ENCODE measurements at regions not wholly inside any gene's neighbourhood (a gene's known extent, or its start where the extent isn't known, plus 50 kb on each side); places are given as distances from the start of the nearest gene placed in this dataset.

GRCh38 chr7:106480161-106480579 lies 180.8 kb downstream of the CCDC71L start:
- ATAC-seq = peak; percentile 62 to 69

- ATAC-seq = no peak
These were observed 184.2 kb downstream of the CCDC71L start for GRCh38 chr7:106476751-106477150.

GRCh38 chr7:106472741-106473140 lies 188.0 kb upstream of the NAMPT start:
- ATAC-seq = no peak

DNA sequence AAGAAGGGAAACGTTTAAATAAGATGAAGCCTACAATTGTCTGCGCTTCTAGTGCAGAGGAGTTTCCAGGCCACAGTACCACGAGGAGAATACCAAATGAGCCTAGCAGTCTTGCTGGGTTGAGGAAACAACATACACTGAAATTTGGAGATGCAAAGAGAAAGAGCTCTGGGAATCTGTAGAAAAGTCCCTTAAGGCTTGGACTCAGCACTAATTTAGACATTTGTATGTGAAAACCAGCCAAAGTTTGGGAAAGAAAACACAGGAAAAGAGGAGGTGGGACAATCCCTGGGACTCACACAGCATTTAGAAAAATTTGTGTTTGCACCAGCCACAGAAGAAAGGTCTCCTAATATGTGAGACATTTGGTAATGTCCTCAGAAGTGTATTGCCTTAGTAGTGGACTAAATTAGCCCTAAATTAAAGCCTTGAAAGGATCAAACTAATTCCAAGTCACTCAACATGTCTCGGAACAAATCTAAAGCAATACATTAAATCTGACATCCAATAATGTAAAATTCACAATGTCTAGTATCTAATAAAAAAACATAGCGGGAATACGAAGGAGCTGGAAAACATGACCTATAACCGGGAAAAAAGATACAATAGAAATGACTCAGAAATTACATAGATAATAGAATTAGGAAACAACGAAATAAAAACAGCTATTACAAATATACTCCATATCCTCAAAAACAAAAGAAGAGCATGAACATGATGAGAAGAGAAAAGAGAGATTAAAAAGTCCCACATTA lies 187.1 kb upstream of the NAMPT start:
- ATAC-seq = no peak

DNA sequence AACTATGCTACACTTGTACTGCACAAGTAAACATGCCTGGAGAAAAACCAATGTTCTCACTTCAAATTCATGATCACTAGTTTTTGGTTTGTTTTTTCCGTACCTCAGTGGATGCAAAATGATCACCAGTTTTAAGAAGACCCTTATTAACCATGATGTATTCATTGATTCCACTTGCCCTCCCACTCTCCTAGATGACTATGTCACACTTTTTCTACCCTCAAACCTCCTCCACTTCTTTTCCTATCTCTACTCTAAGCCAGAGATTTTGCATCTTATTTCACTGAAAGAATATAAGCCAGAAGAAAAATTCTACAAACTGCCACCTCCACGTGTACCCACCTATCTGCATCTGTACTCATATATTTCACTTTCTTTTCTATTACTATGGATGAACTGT lies 186.2 kb upstream of the NAMPT start:
- ATAC-seq = no peak

DNA sequence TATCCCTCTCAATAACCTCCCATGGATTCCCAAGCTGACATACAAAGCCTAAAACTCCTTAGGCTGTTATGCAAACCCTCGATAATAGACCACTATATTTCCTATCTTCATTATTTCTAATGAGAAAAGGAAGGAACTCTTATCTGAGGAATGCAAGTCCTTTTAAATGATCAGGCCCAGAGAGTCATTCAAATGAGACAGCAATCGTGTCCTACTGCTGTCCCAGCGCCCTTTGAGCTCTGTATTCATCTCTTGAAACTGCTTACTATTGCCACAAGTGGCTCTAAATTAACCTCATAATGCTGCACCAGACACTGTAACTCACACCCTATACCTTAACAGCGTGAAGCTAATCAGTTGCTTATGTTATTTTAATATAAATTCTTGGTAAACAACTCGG lies 182.1 kb upstream of the NAMPT start:
- no peak for ATAC-seq

DNA sequence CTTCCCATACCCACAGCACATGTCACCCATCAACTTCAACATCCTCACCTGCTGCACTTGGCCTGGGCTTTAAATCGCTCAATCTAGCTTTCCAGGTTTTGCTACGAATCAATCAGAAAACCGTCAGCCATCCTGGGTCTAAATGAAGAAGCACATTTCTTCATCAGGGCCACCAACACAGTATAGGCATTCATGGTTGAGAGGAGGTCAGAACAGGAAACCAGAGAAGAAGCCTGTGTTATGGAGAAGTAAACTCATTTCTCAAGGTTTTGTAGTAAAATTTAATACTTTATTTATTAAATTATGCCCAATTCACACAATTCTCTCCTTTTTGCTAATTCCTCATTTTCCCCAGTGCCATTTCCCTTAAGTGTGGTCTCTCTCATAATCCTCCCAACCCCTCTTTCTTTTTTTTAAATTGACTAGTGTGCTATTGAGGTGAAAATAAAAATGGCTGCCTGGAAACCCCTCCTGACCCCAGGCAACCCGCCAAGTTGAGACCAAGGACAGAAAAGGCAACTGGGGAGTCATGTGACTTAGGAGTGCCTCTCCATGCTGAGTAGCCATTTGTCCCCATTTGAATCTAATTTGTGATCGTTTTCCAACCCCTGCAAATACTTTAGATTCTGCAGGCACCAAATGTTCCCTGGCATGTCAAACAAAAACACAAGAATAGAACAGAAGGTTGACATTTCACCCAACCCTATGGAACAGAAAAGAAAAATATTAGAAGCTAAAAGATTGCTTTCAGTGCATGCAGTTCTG lies 181.1 kb upstream of the NAMPT start:
- ATAC-seq = no peak

DNA sequence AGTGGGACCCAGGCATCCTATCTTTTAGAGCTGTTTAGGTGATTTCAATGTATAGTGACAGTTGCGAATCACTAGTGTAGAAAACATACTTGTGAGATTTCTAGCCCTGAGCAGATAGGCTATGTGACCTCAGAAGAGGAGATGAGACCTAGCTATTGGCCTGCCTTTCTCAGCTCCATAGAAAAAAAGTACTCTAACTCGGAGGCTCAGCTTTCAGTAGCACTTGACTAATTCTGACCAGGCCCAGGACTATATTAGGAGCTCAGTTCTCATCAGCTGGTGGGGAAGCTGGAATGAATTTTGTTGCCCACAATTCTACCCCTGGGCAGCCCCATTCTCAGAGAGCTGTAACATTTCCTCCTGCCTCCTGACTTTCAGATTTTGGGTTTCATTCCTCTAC lies 179.9 kb upstream of the NAMPT start:
- no peak for ATAC-seq

DNA sequence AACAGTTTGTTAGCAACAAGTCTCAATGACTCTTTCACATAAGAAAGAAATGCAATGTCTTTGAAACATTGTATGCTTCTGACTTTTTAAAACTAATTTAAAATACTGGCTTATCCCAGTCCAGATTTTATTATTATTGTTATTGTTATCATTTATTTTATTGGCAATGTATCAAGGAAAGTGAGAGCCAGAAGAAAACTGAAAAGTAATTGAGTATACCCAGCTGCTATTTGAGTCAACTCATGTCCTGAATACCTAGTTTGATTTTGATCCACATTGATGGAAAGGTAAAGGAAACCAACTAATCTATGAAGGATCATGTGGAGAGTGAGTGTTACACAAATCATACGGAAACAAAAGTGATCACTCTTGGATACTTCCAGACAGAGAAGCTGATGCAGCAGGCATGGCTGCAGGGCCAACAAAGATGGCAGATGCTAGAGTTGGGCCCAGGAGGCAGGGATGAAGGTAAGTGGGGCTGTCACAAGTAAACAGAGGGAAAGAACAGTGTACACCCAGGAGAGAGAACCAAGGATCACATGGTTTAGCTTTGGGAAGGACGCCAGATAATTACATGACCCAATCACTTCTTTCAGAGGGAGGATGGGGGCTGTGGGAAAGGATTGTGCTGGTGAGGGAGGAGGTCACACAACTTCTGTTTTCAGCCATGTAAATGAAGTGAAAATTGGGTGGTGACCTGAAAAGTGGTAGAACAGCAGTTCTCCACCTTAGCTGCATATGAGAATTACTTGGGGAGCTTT lies 179.2 kb upstream of the NAMPT start:
- no peak for ATAC-seq

- peak; percentile 37 to 40 for ATAC-seq
These were observed 178.2 kb upstream of the NAMPT start for GRCh38 chr7:106462914-106463482.

DNA sequence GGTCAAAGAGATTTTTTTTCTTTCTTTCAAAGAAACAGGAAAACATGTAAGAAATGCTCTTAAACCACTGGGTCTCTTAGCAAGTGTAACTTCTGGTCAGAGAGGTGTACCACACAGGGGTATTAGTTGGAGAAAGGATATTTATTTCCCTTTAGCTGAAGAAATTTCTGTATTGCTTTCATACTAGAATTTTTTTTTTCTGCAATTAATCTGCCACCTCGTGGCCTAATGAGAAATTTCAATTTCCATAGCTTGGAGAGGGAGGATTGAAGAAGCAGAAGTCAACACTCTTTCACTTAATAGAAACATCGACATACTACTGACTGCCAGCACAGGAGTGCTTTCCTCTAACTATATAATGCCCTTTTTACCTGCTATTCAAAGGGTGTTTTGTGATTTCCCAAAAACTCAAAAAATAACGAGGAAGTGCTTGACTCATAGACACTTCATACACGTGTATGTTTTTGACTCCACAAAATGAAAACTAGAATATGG lies 177.6 kb upstream of the NAMPT start:
- ATAC-seq = peak; percentile 52 to 53

DNA sequence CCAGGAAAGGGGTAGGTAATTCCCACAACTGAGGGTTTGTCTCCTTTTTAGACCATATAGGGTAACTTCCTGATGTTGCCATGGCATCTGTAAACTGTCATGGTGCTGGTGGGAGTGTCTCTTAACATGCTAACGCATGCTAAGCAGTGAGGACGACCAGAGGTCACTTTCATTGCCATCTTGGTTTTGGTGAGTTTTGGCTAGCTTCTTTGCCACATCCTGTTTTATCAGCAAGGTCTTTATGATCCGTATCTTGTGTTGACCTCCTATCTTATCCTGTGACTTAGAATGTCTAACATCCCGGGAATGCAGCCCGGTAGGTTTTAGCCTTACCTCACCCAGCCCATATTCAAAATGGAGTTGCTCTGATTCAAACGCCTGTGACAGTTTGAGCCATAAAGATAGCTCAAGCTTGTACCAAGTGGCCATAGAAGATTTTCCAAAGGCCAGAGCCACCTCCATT lies 176.0 kb upstream of the NAMPT start:
- no peak for ATAC-seq

- ATAC-seq = no peak
These were observed 174.8 kb upstream of the NAMPT start for GRCh38 chr7:106459397-106460072.

- no peak for ATAC-seq
These were observed 172.9 kb upstream of the NAMPT start for GRCh38 chr7:106457678-106458077.

GRCh38 chr7:106456329-106456728 lies 171.5 kb upstream of the NAMPT start:
- ATAC-seq = no peak

GRCh38 chr7:106452031-106452851 lies 167.5 kb upstream of the NAMPT start:
- no peak for ATAC-seq

- ATAC-seq = no peak
These were observed 166.4 kb upstream of the NAMPT start for GRCh38 chr7:106451171-106451570.

- no peak for ATAC-seq
These were observed 165.9 kb upstream of the NAMPT start for GRCh38 chr7:106450716-106451115.

GRCh38 chr7:106448992-106449859 lies 164.4 kb upstream of the NAMPT start:
- ATAC-seq = peak; percentile 55 to 56

- ATAC-seq = peak in 1 of 2 donors; percentile 59
These were observed 163.7 kb upstream of the NAMPT start for GRCh38 chr7:106448346-106448991.
